ENCODE measurements at regions not wholly inside any gene's neighbourhood (a gene's known extent, or its start where the extent isn't known, plus 50 kb on each side); places are given as distances from the start of the nearest gene placed in this dataset.

DNA sequence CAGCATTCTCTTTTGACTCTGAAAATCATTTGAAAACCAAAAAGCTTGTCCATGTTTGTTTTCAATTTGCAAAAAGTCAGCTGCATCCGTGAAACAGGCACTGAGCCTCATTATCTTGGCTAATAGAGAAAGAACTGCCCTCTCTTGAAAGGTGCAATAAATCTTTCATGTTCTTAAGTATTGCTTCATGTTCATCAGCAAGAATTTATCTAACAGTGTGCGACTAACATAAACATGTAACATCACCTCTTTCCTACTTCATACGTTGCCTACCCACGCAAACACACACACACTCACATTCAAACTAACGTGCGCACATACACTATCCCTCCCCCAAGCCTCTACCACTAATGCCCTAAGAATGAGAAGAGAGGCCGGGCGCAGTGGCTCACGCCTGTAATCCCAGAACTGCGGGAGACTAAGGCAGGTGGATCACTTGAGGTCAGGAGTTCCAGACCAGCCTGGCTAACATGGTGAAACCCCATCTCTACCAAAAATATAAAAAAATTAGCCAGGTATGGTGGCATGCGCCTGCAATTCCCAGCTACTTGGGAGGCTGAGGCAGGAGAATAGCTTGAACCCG lies 629.7 kb upstream of the ZNF608 start:
- Mint-ChIP-seq H3K36me3 (no peaks in the 10 kb centered on the region), H3K27me3 (no peaks in the 10 kb centered on the region), H3K27ac (no peak overlapping the region), H3K9me3 (peaks cover 0 to 12% (median 2%) of the 10 kb centered on the region in 9 donors), H3K4me3 (no peak overlapping the region), H3K4me1 (peaks cover 0 to 4% (median 0%) of the 10 kb centered on the region in 4 donors)
- POLR2A ChIA-PET: no interaction called here
- ATAC-seq: no peak
- no peak for DNase-seq

DNA sequence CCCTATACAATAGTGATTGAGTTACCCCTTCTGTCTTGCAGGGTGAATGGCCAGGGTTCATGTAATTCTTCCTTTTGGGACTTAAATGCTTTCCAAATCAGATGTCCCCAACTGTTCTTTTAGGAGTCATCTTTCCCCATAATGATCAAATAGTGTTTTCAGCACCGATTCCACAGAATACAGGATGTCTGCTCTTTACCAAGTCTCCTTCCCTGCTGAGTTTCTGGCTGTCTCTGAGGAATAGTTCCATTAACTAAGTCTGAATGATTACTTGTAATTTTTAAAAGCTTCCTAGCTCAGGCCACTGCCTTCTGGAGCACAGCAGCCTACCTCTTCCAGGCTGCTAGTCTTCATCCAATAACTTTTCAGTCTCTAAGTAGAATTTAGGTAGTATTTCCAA lies 630.7 kb upstream of the ZNF608 start:
- peaks cover 0 to 12% (median 2%) of the 10 kb centered on the region in 9 donors for H3K9me3 Mint-ChIP-seq
- POLR2A ChIA-PET: no interaction called here
- H3K27ac Mint-ChIP-seq: no peak overlapping the region
- peaks cover 0 to 4% (median 0%) of the 10 kb centered on the region in 4 donors for H3K4me1 Mint-ChIP-seq
- H3K27me3 Mint-ChIP-seq: no peaks in the 10 kb centered on the region
- ATAC-seq (no peak), DNase-seq (no peak)
- no peaks in the 10 kb centered on the region for H3K36me3 Mint-ChIP-seq
- no peak overlapping the region for H3K4me3 Mint-ChIP-seq

DNA sequence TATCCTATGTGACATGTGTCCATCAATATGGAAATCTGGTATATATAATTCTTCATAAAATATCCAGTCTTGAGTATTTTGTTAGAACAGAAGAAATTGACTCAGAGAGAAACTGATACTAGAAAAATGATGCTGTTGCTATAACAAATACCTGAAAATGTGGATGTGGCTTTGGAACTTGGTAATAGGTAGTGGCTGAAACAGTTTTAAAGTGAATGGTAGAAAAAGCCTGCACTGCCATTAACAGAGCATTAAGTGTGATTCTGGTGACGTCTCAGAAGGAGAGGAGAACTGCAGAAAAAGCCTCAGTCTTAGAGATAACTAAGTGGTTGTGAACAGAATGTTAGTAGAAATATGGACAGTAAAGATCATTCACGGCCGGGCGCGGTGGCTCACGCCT lies 634.9 kb upstream of the ZNF608 start:
- H3K36me3 Mint-ChIP-seq: no peaks in the 10 kb centered on the region
- H3K4me3 Mint-ChIP-seq: no peak overlapping the region
- no peaks in the 10 kb centered on the region for H3K27me3 Mint-ChIP-seq
- peaks cover 0 to 12% (median 0%) of the 10 kb centered on the region in 9 donors for H3K9me3 Mint-ChIP-seq
- DNase-seq (no peak), ATAC-seq (no peak)
- no peak overlapping the region for H3K27ac Mint-ChIP-seq
- POLR2A ChIA-PET: no interaction called here
- H3K4me1 Mint-ChIP-seq: no peaks in the 10 kb centered on the region

DNA sequence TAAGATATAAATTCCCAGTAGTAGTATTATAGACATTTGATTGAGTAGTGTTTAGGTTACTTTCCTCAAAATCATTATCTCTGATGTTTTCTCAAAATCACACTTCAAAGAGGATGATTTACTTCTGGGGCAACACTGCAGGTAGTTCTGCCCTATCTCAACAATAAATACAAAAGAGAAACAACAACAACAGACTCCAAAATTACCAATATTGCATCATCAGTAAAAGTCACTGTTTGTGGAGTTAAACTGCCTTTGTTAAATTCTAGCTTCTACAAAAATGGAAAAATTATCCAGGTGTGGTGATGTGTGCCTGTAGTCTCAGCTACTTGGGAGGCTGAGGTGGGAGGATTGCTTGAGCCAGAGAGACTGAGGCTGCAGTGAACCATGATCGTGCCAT lies 637.6 kb upstream of the ZNF608 start:
- Mint-ChIP-seq H3K4me1 (no peaks in the 10 kb centered on the region), H3K36me3 (no peaks in the 10 kb centered on the region), H3K9me3 (peaks cover 0 to 12% (median 0%) of the 10 kb centered on the region in 9 donors), H3K27ac (no peak overlapping the region), H3K27me3 (no peaks in the 10 kb centered on the region), H3K4me3 (no peak overlapping the region)
- POLR2A ChIA-PET: no interaction called here
- ATAC-seq: no peak
- DNase-seq: no peak

DNA sequence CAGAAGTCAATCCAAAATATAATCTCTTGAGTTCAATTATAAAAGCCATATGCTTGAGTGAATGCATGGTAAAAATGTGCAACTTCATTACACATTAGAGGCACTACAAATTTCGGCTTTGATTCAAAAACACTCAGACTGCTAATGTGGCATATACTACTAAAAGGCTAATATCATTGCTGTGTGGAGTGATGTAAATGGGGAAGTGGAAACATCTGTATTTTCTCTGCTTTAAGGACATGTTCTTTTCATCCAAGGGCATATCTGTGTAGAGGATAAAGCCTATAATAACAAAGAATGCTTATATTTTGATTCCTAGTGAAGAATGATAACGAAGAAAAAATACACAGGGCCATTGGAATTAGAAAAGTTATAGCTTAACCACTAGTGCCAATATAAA lies 643.9 kb upstream of the ZNF608 start:
- H3K4me1 Mint-ChIP-seq: no peaks in the 10 kb centered on the region
- POLR2A ChIA-PET: no interaction called here
- H3K4me3 Mint-ChIP-seq: no peak overlapping the region
- H3K27me3 Mint-ChIP-seq: no peaks in the 10 kb centered on the region
- peaks cover 0 to 24% (median 8%) of the 10 kb centered on the region in 9 donors for H3K9me3 Mint-ChIP-seq
- no peak overlapping the region for H3K27ac Mint-ChIP-seq
- peaks cover 0 to 6% (median 0%) of the 10 kb centered on the region in 3 donors for H3K36me3 Mint-ChIP-seq
- ATAC-seq (no peak), DNase-seq (no peak)

DNA sequence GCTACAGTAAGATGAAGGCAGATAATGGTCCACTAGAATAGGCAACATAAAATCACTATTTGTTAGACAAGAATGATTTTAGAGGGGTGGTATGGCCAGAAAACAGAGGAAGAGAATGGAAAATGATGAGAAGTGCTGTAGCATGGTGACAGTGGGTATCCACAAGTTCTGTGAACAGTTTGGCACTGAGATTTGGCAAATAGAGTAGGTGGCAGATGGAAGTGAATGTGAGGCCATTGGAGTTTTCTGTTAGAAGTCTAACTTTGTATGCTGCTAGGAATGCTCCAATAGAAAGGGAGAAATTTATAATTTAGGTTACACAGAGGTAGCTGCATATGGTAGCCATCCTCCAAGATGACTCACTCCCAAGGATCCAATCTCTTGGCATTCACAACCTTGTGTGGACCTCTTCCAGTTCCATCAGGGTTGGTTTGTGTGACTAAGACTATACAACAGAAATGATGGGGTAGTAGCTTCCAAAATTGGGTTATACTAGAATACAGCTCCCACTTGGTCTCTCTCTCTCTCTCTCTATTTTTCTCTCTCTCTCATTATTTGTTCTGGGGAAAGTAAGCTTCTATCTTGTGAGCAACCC lies 646.9 kb upstream of the ZNF608 start:
- peaks cover 0 to 6% (median 0%) of the 10 kb centered on the region in 3 donors for H3K36me3 Mint-ChIP-seq
- H3K4me1 Mint-ChIP-seq: no peaks in the 10 kb centered on the region
- no peak overlapping the region for H3K4me3 Mint-ChIP-seq
- no peaks in the 10 kb centered on the region for H3K27me3 Mint-ChIP-seq
- H3K9me3 Mint-ChIP-seq: peaks cover 0 to 33% (median 8%) of the 10 kb centered on the region in 9 donors
- no peak overlapping the region for H3K27ac Mint-ChIP-seq
- DNase-seq: no peak
- no peak for ATAC-seq
- POLR2A ChIA-PET: no interaction called here

DNA sequence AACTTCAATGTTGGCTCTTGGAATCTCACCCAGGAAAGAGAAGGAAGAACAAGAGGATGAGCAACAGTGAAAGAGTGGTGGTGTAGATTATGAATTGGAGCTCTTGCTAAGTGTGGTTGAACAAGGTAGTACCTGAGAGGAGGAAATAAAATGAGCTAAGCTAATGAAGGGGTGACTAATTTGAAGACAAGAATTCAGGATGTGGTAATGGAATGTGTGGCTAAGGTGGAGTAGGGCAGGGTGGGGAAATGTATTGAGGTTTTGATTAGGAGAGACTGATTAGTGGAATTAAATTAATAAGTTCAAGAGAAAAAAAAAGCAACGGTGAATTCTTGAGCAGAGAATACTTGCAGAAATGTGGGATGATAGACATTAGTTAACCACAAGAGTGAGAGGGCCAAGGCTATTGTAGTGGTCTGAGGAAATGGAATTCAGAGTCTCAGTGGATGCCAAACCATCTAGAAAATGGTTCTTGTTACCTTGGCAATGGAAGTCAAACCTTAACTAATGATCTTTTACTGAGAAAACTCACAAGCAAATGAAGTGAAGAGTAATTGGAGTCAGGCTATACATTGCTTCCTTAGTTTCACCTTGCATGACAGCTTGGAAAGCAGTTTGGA lies 648.3 kb upstream of the ZNF608 start:
- POLR2A ChIA-PET: no interaction called here
- Mint-ChIP-seq H3K4me3 (no peak overlapping the region), H3K27ac (peak overlapping the region in 1 of 10 donors; percentile 61), H3K27me3 (no peaks in the 10 kb centered on the region), H3K9me3 (peaks cover 0 to 33% (median 10%) of the 10 kb centered on the region in 9 donors), H3K36me3 (peaks cover 0 to 6% (median 0%) of the 10 kb centered on the region in 3 donors), H3K4me1 (no peaks in the 10 kb centered on the region)
- DNase-seq (no peak), ATAC-seq (no peak)

DNA sequence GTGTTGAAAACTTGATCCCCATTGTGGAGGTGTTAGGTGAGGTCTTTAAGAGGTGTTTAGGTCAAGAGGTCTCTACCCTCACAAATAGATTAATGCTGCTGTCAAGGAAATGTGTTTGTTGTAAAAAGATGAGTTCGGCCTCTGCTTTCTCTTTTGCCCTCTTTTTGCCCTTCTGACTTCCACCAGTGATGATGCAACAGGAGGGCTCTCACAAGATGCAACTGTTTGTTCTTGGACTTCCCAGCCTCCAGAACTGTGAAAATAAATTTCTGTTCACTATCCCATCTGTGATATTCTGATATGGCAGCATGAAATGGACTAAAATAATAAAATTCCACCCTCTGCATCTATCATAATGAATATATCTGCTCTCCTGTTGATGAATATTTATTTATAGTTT lies 650.0 kb upstream of the ZNF608 start:
- POLR2A ChIA-PET: no interaction called here
- no peak for ATAC-seq
- peaks cover 0 to 6% (median 0%) of the 10 kb centered on the region in 3 donors for H3K36me3 Mint-ChIP-seq

DNA sequence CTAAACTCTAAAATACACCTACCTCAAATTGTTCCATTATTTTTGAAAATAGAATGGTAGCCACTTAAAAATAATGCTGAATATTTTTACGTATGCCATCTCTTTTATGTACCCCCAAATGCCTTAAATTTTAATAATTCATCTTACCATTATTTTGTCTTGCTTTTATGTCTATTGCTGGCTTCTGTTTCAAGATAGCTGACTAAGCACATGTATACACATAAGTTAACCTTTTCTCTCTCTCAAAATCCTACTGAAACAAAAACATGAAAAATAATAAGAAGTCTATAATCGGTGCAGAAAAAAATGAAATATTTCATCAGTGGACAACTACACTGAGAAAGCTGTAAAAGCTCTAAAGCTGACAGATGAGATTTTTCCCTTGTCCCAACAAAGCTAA lies 652.0 kb upstream of the ZNF608 start:
- peaks cover 0 to 25% (median 7%) of the 10 kb centered on the region in 9 donors for H3K9me3 Mint-ChIP-seq
- no peak overlapping the region for H3K27ac Mint-ChIP-seq
- H3K4me3 Mint-ChIP-seq: no peak overlapping the region
- POLR2A ChIA-PET: no interaction called here
- H3K27me3 Mint-ChIP-seq: no peaks in the 10 kb centered on the region
- ATAC-seq (no peak), DNase-seq (no peak)
- H3K36me3 Mint-ChIP-seq: peaks cover 0 to 6% (median 0%) of the 10 kb centered on the region in 3 donors
- H3K4me1 Mint-ChIP-seq: no peaks in the 10 kb centered on the region

More for the DNA sequence above, 650.0 kb upstream of the ZNF608 start:
- H3K4me1 Mint-ChIP-seq: no peaks in the 10 kb centered on the region
- peaks cover 0 to 33% (median 9%) of the 10 kb centered on the region in 9 donors for H3K9me3 Mint-ChIP-seq
- no peak overlapping the region for H3K4me3 Mint-ChIP-seq
- DNase-seq: no peak
- no peak overlapping the region for H3K27ac Mint-ChIP-seq
- H3K27me3 Mint-ChIP-seq: no peaks in the 10 kb centered on the region

DNA sequence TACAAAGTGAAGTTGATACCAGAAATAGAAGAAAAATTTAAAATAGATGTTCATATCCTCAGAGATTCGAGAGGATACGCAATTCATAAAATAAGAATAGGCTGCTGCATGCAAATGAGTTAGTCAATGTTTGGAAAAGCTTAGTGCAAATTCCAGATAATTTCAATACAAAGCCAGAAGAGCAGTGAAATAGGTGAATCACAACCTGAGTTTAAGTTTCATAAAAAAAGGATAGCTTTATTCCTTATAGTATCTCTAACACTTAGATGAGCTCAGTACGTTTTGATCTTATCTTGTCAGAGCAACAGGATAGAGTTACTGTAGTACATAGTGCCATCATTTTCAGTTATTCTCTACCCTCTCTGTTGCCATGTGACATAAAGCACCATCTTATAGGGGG lies 653.4 kb upstream of the ZNF608 start:
- Mint-ChIP-seq H3K4me1 (no peaks in the 10 kb centered on the region), H3K27me3 (no peaks in the 10 kb centered on the region), H3K27ac (no peak overlapping the region), H3K4me3 (no peak overlapping the region), H3K9me3 (peaks cover 0 to 11% (median 2%) of the 10 kb centered on the region in 9 donors), H3K36me3 (peaks cover 0 to under 1% (median 0%) of the 10 kb centered on the region in 3 donors)
- DNase-seq (no peak), ATAC-seq (no peak)
- POLR2A ChIA-PET: no interaction called here

DNA sequence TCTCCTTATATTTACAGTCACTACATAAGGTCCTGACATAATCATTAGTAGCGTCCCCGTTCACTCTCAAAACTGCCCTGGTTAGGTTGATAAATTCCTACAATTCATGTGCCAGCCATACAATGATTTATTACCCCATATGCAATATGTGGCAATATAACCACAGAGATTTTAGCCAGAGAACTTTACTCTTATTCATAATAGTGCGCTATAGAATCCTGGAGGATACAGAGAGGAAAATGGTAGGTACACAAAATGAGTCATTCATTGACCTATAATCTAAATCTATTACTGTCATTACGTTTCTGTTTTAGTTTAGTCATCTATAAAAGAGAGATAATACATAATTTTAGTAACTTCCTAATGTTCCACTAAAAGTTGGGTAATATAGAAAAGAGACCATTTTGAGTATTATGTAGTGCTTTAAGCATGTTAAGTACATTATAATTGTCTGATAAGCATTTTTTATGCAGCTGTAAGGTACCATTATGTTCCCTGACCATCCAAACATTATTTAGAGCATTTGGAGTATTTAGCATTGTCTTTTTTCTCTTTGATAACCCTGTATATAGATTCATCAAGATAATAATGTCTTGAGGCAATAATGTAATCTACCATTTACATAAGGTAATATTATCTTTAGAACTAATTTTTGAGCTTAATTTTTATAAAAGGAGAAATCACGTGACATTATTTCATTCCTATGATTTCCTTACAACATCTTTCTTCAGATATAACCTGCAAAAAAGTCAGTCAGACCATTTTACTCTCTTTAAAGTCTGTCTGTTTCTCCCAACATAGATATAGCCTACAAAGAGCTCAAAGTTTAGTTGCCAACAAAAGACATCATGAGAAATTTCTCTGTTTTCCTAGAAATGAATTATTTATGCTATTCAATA lies 655.5 kb upstream of the ZNF608 start:
- Mint-ChIP-seq H3K4me1 (no peaks in the 10 kb centered on the region), H3K27ac (no peak overlapping the region), H3K36me3 (no peaks in the 10 kb centered on the region), H3K27me3 (no peaks in the 10 kb centered on the region), H3K4me3 (no peak overlapping the region), H3K9me3 (peaks cover 0 to 6% (median 2%) of the 10 kb centered on the region in 9 donors)
- POLR2A ChIA-PET: no interaction called here
- ATAC-seq: no peak
- DNase-seq: no peak

DNA sequence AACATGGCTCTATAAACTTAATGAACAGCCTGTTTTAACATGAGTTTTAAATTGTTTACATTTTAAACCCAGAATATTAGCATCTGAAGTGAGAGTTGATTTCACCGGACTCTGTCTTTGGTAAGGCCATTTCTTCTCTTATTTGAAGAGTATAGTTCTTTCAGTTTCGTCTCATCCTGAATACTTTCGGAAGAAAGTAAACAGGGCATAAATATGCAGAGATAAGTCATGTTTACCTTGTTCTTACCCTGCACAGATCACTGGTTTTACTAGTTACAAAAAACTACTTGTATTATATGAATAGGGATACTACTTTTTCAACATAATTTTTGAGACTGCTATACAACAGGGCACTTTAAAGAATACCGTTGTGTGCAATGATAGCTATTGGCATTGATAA lies 656.3 kb upstream of the ZNF608 start:
- H3K4me1 Mint-ChIP-seq: no peaks in the 10 kb centered on the region
- H3K4me3 Mint-ChIP-seq: no peak overlapping the region
- H3K36me3 Mint-ChIP-seq: no peaks in the 10 kb centered on the region
- peaks cover 0 to 3% (median 0%) of the 10 kb centered on the region in 9 donors for H3K9me3 Mint-ChIP-seq
- no peak overlapping the region for H3K27ac Mint-ChIP-seq
- H3K27me3 Mint-ChIP-seq: no peaks in the 10 kb centered on the region
- no peak for DNase-seq
- ATAC-seq: no peak
- POLR2A ChIA-PET: no interaction called here

DNA sequence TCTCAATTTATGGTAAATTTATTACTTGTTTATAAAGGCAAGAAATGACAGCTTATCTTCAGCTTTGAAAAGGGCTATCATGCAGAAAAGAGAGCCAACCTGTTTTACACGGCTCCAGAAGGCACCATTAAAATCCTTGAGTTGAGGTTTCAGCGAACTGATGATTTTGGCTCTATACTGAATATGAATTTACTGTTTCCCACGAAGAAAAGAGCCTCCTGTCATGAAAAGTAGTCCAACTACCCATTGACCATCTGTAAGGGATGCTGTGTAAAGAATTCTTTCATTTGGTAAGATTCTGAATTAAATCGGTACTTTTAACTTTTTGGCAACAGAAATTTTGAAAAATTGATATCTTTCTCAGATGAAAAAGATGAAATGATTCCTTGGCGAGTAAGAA lies 657.6 kb upstream of the ZNF608 start:
- Mint-ChIP-seq H3K9me3 (peaks cover 0 to 3% (median 0%) of the 10 kb centered on the region in 9 donors), H3K4me3 (no peak overlapping the region), H3K36me3 (no peaks in the 10 kb centered on the region), H3K4me1 (peaks cover 0 to 3% (median 0%) of the 10 kb centered on the region in 4 donors), H3K27ac (no peak overlapping the region), H3K27me3 (no peaks in the 10 kb centered on the region)
- POLR2A ChIA-PET: no interaction called here
- no peak for ATAC-seq
- no peak for DNase-seq
